Liver (tissue), 8 donors: ENCODE measurements at regions not wholly inside any gene's neighbourhood (a gene's known extent, or its start where the extent isn't known, plus 50 kb on each side); places are given as distances from the start of the nearest gene placed in this dataset.

Experiments used
- DNase-seq: peaks from one replicate; pipeline ENCODE4 v3.0.0-alpha.2; 2017; ENCODE audit warnings: low spot score
- H3K27ac ChIP-seq, 2 donors: one replicate each; pipeline ENCODE4 v1.7.0; 2013; ENCODE audit warnings: inconsistent platforms in 2 of 2, low read length in 2 of 2, control low read depth in 1 of 2, low read depth in 1 of 2, mild to moderate bottlenecking in 1 of 2
- H3K27me3 ChIP-seq, 4 donors: one replicate each; pipeline versions ENCODE4 v1.6.1 to v1.7.0; 2013; ENCODE audit warnings: low read length in 3 of 4, inconsistent platforms in 1 of 4, mild to moderate bottlenecking in 1 of 4, moderate library complexity in 1 of 4; ENCODE audit not compliant: control insufficient read depth in 4 of 4, insufficient read depth in 4 of 4
- H3K36me3 ChIP-seq, 4 donors: one replicate each; pipeline versions ENCODE4 v1.6.1 to v1.7.0; 2013; ENCODE audit warnings: low read length in 3 of 4, mild to moderate bottlenecking in 3 of 4, low read depth in 1 of 4, moderate library complexity in 1 of 4; ENCODE audit not compliant: control insufficient read depth in 4 of 4, insufficient read depth in 3 of 4
- H3K4me1 ChIP-seq, 4 donors: one replicate each; pipeline versions ENCODE4 v1.6.1 to v1.7.0; 2013; ENCODE audit warnings: low read length in 3 of 4, mild to moderate bottlenecking in 3 of 4, moderate library complexity in 1 of 4; ENCODE audit not compliant: control insufficient read depth in 4 of 4, insufficient read depth in 4 of 4
- H3K4me3 ChIP-seq, 3 donors: one replicate each; pipeline versions ENCODE4 v1.6.1 to v1.7.0; 2013; ENCODE audit warnings: low read length in 3 of 3, control low read depth in 1 of 3, low read depth in 1 of 3, mild to moderate bottlenecking in 1 of 3
- H3K9ac ChIP-seq, 2 donors: one replicate each; pipeline ENCODE4 v1.7.0; 2013; ENCODE audit warnings: low read length in 2 of 2, mild to moderate bottlenecking in 2 of 2, moderate library complexity in 2 of 2, control low read depth in 1 of 2, low read depth in 1 of 2
- H3K9me3 ChIP-seq, 4 donors: one replicate each; pipeline versions ENCODE4 v1.6.1 to v1.7.0; 2013; ENCODE audit warnings: low read length in 3 of 4; ENCODE audit not compliant: control insufficient read depth in 4 of 4
- EGR1 ChIP-seq, 2 donors: IDR thresholded peaks; 2 replicates each; pipeline ENCODE4 v1.6.1; 2016 to 2018; ENCODE audit warnings: antibody characterized with exemption in 2 of 2, low read depth in 2 of 2
- FOXA1 ChIP-seq: IDR thresholded peaks from 2 replicates; pipeline ENCODE4 v1.6.1; 2016; ENCODE audit warnings: antibody characterized with exemption
- FOXA2 ChIP-seq: IDR thresholded peaks from 2 replicates; pipeline ENCODE4 v1.6.1; 2016; ENCODE audit warnings: antibody characterized with exemption
- GABPA ChIP-seq, 2 donors: IDR thresholded peaks in 1 of 2; conservative IDR thresholded peaks in 1 of 2; 2 replicates each; pipeline ENCODE4 v1.6.1; 2016; ENCODE audit warnings: antibody characterized with exemption in 2 of 2, mild to moderate bottlenecking in 1 of 2, moderate library complexity in 1 of 2
- HNF4A ChIP-seq, 2 donors: conservative IDR thresholded peaks; 2 replicates each; pipeline ENCODE4 v1.6.1; 2016; ENCODE audit warnings: antibody characterized with exemption in 2 of 2, mild to moderate bottlenecking in 2 of 2
- HNF4G ChIP-seq: IDR thresholded peaks from 2 replicates; pipeline ENCODE4 v1.6.1; 2016; ENCODE audit warnings: antibody characterized with exemption
- JUND ChIP-seq, 2 donors: IDR thresholded peaks; 2 replicates each; pipeline ENCODE4 v1.6.1; 2016; ENCODE audit warnings: antibody characterized with exemption in 2 of 2
- NR2F2 ChIP-seq: IDR thresholded peaks from 2 replicates; pipeline ENCODE4 v1.6.1; 2016; ENCODE audit warnings: antibody characterized with exemption
- RAD21 ChIP-seq, 2 donors: IDR thresholded peaks; 2 replicates each; pipeline ENCODE4 v1.6.1; 2016; ENCODE audit warnings: antibody characterized with exemption in 2 of 2, mild to moderate bottlenecking in 2 of 2
- RXRA ChIP-seq, 2 donors: IDR thresholded peaks; 2 replicates each; pipeline ENCODE4 v1.6.1; 2017 to 2018; ENCODE audit warnings: antibody characterized with exemption in 2 of 2, mild to moderate bottlenecking in 1 of 2
- SP1 ChIP-seq: IDR thresholded peaks from 2 replicates; pipeline ENCODE4 v1.6.1; 2018; ENCODE audit warnings: antibody characterized with exemption, mild to moderate bottlenecking
- TAF1 ChIP-seq: conservative IDR thresholded peaks from 2 replicates; pipeline ENCODE4 v1.6.1; 2016; ENCODE audit warnings: antibody characterized with exemption, mild to moderate bottlenecking
- YY1 ChIP-seq: IDR thresholded peaks from 2 replicates; pipeline ENCODE4 v1.6.1; 2016; ENCODE audit warnings: antibody characterized with exemption, mild to moderate bottlenecking
- WGBS: extraction: QIAGEN DNeasy Blood & Tissue Kit; methylation state at CpG from one replicate; pipeline ENCODE4 v1.1.7; 2013; 5-methylcytosine and 5-hydroxymethylcytosine counted together
- TF ChIP-seq, protein P1 (sequence below): IDR thresholded peaks from 2 replicates; pipeline ENCODE4 v1.6.1; 2016; ENCODE audit warnings: antibody characterized with exemption
- TF ChIP-seq, protein P2 (sequence below): fragments of 150-350 bp; IDR thresholded peaks from 2 replicates; pipeline ENCODE4 v1.5.1; 2017; ENCODE audit warnings: improper control_type of control experiment, low read depth, low read length; ENCODE audit not compliant: missing input control
- TF ChIP-seq, protein P3 (sequence below): IDR thresholded peaks from 2 replicates; pipeline ENCODE4 v1.6.1; 2016; ENCODE audit warnings: antibody characterized with exemption
- TF ChIP-seq, protein P4 (sequence below): IDR thresholded peaks from 2 replicates; pipeline ENCODE4 v1.6.1; 2016; ENCODE audit warnings: antibody characterized with exemption
- TF ChIP-seq, protein P5 (sequence below): IDR thresholded peaks from 2 replicates; pipeline ENCODE4 v1.6.1; 2016; ENCODE audit warnings: antibody characterized with exemption, mild to moderate bottlenecking
- donor health status: healthy.
- donor health status: healthy.
- donor health status: healthy.
- donor health status: healthy.
- donor health status: healthy.

DNA sequence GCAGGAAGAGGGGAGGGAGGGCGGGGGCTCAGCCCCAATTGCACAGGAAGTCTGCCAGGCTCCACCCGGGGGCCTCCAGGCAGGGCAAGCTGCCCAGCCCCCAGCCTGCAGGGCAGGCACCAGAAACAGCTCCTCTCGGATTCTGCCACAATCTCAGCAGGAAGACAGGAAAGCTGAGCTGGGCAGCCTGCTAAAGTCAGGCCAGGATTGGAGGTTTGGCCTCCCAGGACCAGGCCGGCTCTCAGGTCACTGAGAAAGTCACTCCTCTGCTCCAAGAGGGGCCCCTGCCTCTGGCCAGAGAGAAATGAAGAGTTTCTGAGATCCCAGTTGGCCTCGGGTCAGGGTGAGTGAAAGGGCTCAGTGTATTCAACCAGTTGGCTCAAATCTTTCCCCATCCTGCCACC, 54.6 kb upstream of the STXBP1 start:
- Histone ChIP-seq H3K9ac (no peak overlapping the region), H3K9me3 (no peaks in the 10 kb centered on the region), H3K27ac (peak overlapping the region; percentile 25 to 54), H3K4me3 (no peak overlapping the region), H3K36me3 (no peaks in the 10 kb centered on the region), H3K4me1 (peaks cover 0 to 10% (median 2%) of the 10 kb centered on the region in 4 donors), H3K27me3 (no peaks in the 10 kb centered on the region)
- TF ChIP-seq, protein P1, sequence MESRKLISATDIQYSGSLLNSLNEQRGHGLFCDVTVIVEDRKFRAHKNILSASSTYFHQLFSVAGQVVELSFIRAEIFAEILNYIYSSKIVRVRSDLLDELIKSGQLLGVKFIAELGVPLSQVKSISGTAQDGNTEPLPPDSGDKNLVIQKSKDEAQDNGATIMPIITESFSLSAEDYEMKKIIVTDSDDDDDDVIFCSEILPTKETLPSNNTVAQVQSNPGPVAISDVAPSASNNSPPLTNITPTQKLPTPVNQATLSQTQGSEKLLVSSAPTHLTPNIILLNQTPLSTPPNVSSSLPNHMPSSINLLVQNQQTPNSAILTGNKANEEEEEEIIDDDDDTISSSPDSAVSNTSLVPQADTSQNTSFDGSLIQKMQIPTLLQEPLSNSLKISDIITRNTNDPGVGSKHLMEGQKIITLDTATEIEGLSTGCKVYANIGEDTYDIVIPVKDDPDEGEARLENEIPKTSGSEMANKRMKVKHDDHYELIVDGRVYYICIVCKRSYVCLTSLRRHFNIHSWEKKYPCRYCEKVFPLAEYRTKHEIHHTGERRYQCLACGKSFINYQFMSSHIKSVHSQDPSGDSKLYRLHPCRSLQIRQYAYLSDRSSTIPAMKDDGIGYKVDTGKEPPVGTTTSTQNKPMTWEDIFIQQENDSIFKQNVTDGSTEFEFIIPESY: no peak
- TF ChIP-seq, protein P2, sequence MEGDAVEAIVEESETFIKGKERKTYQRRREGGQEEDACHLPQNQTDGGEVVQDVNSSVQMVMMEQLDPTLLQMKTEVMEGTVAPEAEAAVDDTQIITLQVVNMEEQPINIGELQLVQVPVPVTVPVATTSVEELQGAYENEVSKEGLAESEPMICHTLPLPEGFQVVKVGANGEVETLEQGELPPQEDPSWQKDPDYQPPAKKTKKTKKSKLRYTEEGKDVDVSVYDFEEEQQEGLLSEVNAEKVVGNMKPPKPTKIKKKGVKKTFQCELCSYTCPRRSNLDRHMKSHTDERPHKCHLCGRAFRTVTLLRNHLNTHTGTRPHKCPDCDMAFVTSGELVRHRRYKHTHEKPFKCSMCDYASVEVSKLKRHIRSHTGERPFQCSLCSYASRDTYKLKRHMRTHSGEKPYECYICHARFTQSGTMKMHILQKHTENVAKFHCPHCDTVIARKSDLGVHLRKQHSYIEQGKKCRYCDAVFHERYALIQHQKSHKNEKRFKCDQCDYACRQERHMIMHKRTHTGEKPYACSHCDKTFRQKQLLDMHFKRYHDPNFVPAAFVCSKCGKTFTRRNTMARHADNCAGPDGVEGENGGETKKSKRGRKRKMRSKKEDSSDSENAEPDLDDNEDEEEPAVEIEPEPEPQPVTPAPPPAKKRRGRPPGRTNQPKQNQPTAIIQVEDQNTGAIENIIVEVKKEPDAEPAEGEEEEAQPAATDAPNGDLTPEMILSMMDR: no peak
- TF ChIP-seq NR2F2 (no peak), TAF1 (no peak), SP1 (no peak), RAD21 (IDR thresholded peaks at IDR 0.05) (no peak), HNF4G (no peak)
- TF ChIP-seq, protein P3, sequence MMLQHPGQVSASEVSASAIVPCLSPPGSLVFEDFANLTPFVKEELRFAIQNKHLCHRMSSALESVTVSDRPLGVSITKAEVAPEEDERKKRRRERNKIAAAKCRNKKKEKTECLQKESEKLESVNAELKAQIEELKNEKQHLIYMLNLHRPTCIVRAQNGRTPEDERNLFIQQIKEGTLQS: no peak
- DNase-seq: no peak
- WGBS: 57% methylated on average over 5 of the region's 5 CpGs

DNA sequence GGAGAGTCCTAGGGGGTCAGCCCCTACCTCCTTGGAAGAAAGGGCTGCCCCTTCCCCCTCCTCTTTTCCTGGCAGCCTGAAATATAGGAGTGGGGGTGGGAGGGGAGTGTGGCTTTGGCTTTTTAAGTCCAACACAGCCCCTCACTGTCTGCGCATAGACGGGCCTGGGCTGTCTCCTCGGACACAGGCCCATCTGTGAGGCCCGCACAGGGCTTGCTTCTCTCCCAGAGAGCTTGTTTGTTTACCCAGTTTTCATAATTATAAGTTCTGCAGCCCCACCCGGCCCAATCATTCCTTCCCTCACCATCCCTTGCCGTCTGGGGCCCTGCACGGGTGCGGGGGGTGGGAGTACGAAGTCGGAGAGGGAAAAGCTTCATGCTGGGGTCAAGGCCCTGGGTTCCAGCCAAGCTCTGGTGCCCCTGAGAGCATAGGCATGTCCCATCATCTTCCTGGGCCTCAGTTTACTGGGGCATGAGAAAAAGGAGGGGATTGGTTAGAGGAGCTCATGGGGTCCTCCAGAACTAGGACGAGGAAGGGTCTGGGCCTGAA, 54.0 kb upstream of the STXBP1 start:
- WGBS: 71% methylated on average over 11 of the region's 11 CpGs
- Histone ChIP-seq H3K27me3 (no peaks in the 10 kb centered on the region), H3K27ac (peak overlapping the region; percentile 26 to 54), H3K9ac (no peak overlapping the region), H3K9me3 (no peaks in the 10 kb centered on the region), H3K36me3 (no peaks in the 10 kb centered on the region), H3K4me1 (peaks cover 0 to 10% (median 2%) of the 10 kb centered on the region in 4 donors), H3K4me3 (no peak overlapping the region)
- no peak for TF ChIP-seq EGR1 (IDR thresholded peaks at IDR 0.05; ENCODE audit: low read depth in 2 of 2)
- no peak for TF ChIP-seq TAF1
- TF ChIP-seq RXRA (IDR thresholded peaks at IDR 0.05): no peak
- TF ChIP-seq JUND (IDR thresholded peaks at IDR 0.05): no peak
- TF ChIP-seq FOXA1: no peak
- no peak for TF ChIP-seq SP1
- no peak for DNase-seq

DNA sequence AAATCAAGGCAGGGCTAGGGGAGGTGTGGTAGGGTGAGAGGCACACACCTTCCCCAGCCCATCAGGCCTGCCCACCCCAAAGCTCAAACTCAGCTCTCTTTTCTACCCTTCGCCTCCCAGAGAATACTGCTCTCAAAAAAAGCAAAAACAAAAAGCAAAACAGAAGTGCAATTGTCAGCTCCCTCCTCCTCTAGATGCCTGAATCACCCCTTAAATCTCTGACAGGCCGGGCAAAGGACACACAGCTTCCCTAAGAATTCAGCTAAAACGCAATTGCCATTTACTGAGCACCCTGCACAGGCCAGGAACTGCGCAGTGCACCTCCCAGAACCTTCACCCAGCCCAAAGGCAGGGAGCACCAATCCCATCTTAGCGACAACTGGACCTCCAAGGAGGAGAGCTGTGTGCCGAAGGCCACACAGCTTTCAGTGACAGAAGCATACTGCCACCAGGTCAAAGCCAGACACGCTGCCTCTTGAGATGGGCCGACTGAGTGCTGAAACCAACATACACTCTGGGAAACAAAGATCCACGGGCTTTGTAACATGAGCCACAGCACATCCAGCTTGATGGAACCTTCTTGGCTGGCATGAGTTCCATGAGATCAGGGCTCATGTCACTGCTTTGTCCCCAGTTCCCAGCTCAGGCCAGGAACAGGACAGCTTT, 53.4 kb upstream of the STXBP1 start:
- Histone ChIP-seq H3K9me3 (no peaks in the 10 kb centered on the region), H3K36me3 (no peaks in the 10 kb centered on the region), H3K27me3 (no peaks in the 10 kb centered on the region), H3K9ac (no peak overlapping the region), H3K27ac (peak overlapping the region; percentile 26 to 54), H3K4me3 (no peak overlapping the region), H3K4me1 (peaks cover 0 to 10% (median 2%) of the 10 kb centered on the region in 4 donors)
- DNase-seq: no peak
- WGBS: 79% methylated on average over 9 of the region's 9 CpGs
- TF ChIP-seq, protein P4, sequence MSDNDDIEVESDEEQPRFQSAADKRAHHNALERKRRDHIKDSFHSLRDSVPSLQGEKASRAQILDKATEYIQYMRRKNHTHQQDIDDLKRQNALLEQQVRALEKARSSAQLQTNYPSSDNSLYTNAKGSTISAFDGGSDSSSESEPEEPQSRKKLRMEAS: no peak
- TF ChIP-seq FOXA1: no peak
- TF ChIP-seq SP1: no peak
- no peak for TF ChIP-seq HNF4G
- no peak for TF ChIP-seq RAD21 (IDR thresholded peaks at IDR 0.05)
- TF ChIP-seq YY1: no peak
- TF ChIP-seq HNF4A (conservative IDR thresholded peaks at IDR 0.05): no peak
- no peak for TF ChIP-seq NR2F2
- TF ChIP-seq, protein P3: no peak
- no peak for TF ChIP-seq FOXA2
- no peak for TF ChIP-seq TAF1
- TF ChIP-seq, protein P5, sequence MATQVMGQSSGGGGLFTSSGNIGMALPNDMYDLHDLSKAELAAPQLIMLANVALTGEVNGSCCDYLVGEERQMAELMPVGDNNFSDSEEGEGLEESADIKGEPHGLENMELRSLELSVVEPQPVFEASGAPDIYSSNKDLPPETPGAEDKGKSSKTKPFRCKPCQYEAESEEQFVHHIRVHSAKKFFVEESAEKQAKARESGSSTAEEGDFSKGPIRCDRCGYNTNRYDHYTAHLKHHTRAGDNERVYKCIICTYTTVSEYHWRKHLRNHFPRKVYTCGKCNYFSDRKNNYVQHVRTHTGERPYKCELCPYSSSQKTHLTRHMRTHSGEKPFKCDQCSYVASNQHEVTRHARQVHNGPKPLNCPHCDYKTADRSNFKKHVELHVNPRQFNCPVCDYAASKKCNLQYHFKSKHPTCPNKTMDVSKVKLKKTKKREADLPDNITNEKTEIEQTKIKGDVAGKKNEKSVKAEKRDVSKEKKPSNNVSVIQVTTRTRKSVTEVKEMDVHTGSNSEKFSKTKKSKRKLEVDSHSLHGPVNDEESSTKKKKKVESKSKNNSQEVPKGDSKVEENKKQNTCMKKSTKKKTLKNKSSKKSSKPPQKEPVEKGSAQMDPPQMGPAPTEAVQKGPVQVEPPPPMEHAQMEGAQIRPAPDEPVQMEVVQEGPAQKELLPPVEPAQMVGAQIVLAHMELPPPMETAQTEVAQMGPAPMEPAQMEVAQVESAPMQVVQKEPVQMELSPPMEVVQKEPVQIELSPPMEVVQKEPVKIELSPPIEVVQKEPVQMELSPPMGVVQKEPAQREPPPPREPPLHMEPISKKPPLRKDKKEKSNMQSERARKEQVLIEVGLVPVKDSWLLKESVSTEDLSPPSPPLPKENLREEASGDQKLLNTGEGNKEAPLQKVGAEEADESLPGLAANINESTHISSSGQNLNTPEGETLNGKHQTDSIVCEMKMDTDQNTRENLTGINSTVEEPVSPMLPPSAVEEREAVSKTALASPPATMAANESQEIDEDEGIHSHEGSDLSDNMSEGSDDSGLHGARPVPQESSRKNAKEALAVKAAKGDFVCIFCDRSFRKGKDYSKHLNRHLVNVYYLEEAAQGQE: no peak
- TF ChIP-seq GABPA (IDR thresholded peaks at IDR 0.05 in 1 of 2, conservative IDR thresholded peaks at IDR 0.05 in 1 of 2): no peak
- no peak for TF ChIP-seq JUND (IDR thresholded peaks at IDR 0.05)
